OCI-LY1 (cell line): ENCODE measurements at regions not wholly inside any gene's neighbourhood (a gene's known extent, or its start where the extent isn't known, plus 50 kb on each side); places are given as distances from the start of the nearest gene placed in this dataset.

ENCODE experiments used
- H2AFZ ChIP-seq: fragments of 200-600 bp; sonication (generic), shearing (Covaris generic); 2 replicates; pipeline ENCODE4 v1.6.0; 2014; ENCODE audit warnings: antibody characterized with exemption, mild to moderate bottlenecking, low read length
- H3F3A ChIP-seq: fragments of 200-600 bp; sonication (generic), shearing (Covaris generic); 2 replicates; pipeline ENCODE4 v1.6.0; 2014; ENCODE audit warnings: mild to moderate bottlenecking, antibody characterized with exemption, low read length, moderate library complexity; ENCODE audit not compliant: insufficient read depth
- H3K27ac ChIP-seq: fragments of 200-600 bp; sonication (generic); 2 replicates; pipeline ENCODE4 v1.5.1; 2014; ENCODE audit warnings: low read length, mixed run types, mild to moderate bottlenecking, low read depth; ENCODE audit not compliant: poor library complexity, severe bottlenecking
- H3K27me3 ChIP-seq: fragments of 200-600 bp; sonication (generic); 2 replicates; pipeline ENCODE4 v1.6.0; 2014; ENCODE audit warnings: antibody characterized with exemption, mild to moderate bottlenecking, low read length, moderate library complexity; ENCODE audit not compliant: insufficient read depth
- H3K36me3 ChIP-seq: fragments of 200-600 bp; sonication (generic); 2 replicates; pipeline ENCODE4 v1.6.1; 2014; ENCODE audit warnings: mild to moderate bottlenecking, antibody characterized with exemption, low read length, moderate library complexity, mixed read lengths; ENCODE audit not compliant: insufficient read depth
- H3K4me1 ChIP-seq: fragments of 200-600 bp; sonication (generic); 2 replicates; pipeline ENCODE4 v1.5.1; 2014; ENCODE audit warnings: mild to moderate bottlenecking, low read length, moderate library complexity; ENCODE audit not compliant: insufficient read depth, severe bottlenecking
- H3K4me2 ChIP-seq: fragments of 200-600 bp; sonication (generic), shearing (Covaris generic); 2 replicates; pipeline ENCODE4 v1.6.1; 2014; ENCODE audit warnings: low read length
- H3K4me3 ChIP-seq: fragments of 200-600 bp; sonication (generic); 2 replicates; pipeline ENCODE4 v1.5.1; 2014; ENCODE audit warnings: low read length, low read depth, mild to moderate bottlenecking, mixed read lengths; ENCODE audit not compliant: poor library complexity, severe bottlenecking
- H3K79me2 ChIP-seq: fragments of 200-600 bp; shearing (Covaris generic); 2 replicates; pipeline ENCODE4 v1.6.1; 2016; ENCODE audit warnings: mixed run types, low read length, mixed read lengths; ENCODE audit not compliant: insufficient read depth
- H3K9ac ChIP-seq: fragments of 200-600 bp; sonication (generic), shearing (Covaris generic); 2 replicates; pipeline ENCODE4 v1.6.1; 2014; ENCODE audit warnings: mild to moderate bottlenecking, low read length, mixed read lengths
- H3K9me2 ChIP-seq: fragments of 200-600 bp; sonication (generic), shearing (Covaris generic); 2 replicates; pipeline ENCODE4 v1.6.1; 2014; ENCODE audit warnings: low read depth, mild to moderate bottlenecking, low read length, mixed read lengths
- H3K9me3 ChIP-seq: fragments of 200-600 bp; shearing (Covaris generic); 2 replicates; pipeline ENCODE4 v1.6.1; 2014; ENCODE audit warnings: low read length, mixed read lengths
- H4K20me1 ChIP-seq: fragments of 200-600 bp; sonication (generic), shearing (Covaris generic); 2 replicates; pipeline ENCODE4 v1.6.0; 2016; ENCODE audit warnings: mild to moderate bottlenecking, low read length; ENCODE audit not compliant: insufficient read depth
- EZH2 ChIP-seq: fragments of 200-600 bp; sonication (generic), shearing (Covaris generic); IDR thresholded peaks from 2 replicates; pipeline ENCODE4 v1.8.0; 2017; ENCODE audit warnings: borderline replicate concordance, mixed run types, mild to moderate bottlenecking, antibody characterized with exemption, low read length, moderate library complexity, mixed read lengths
- TF ChIP-seq, protein P1 (sequence below): fragments of 200-600 bp; sonication (generic), shearing (Covaris generic); IDR thresholded peaks from 2 replicates; pipeline ENCODE4 v1.5.1; 2017; ENCODE audit warnings: mild to moderate bottlenecking, antibody characterized with exemption, low read length, moderate library complexity, mixed read lengths

DNA sequence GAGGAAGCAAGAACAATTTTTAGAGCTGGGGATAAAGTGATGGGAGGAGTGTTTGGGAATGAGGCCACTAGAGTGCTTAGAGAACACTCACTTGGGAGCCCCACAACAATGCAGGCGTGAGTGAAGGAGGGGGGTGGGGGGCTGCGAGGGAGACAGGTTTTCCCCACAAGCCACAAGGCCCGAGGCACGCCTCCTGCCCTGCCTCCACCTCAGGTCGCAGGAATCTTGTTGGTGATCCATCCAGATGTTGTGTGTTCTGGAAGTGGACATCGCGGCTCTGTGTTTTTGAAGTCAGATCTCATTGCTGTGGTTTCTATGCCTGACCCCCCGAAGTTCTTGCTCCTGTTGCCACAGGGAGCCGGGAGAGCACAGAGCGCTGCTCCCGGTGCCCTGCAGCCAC is 178.0 kb upstream of the BMPER start:
- Histone ChIP-seq H2AFZ (no peak overlapping the region), H3K4me2 (no peak overlapping the region), H3K27me3 (no peaks in the 10 kb centered on the region), H3K4me1 (no peaks in the 10 kb centered on the region), H3K36me3 (no peaks in the 10 kb centered on the region), H3K4me3 (no peak overlapping the region), H3K9me2 (no peaks in the 10 kb centered on the region), H3K27ac (no peak overlapping the region), H3F3A (no peaks in the 10 kb centered on the region), H3K79me2 (no peaks in the 10 kb centered on the region), H3K9ac (no peak overlapping the region), H4K20me1 (no peaks in the 10 kb centered on the region), H3K9me3 (no peaks in the 10 kb centered on the region)
- TF ChIP-seq EZH2 = no peak
- TF ChIP-seq, protein P1, sequence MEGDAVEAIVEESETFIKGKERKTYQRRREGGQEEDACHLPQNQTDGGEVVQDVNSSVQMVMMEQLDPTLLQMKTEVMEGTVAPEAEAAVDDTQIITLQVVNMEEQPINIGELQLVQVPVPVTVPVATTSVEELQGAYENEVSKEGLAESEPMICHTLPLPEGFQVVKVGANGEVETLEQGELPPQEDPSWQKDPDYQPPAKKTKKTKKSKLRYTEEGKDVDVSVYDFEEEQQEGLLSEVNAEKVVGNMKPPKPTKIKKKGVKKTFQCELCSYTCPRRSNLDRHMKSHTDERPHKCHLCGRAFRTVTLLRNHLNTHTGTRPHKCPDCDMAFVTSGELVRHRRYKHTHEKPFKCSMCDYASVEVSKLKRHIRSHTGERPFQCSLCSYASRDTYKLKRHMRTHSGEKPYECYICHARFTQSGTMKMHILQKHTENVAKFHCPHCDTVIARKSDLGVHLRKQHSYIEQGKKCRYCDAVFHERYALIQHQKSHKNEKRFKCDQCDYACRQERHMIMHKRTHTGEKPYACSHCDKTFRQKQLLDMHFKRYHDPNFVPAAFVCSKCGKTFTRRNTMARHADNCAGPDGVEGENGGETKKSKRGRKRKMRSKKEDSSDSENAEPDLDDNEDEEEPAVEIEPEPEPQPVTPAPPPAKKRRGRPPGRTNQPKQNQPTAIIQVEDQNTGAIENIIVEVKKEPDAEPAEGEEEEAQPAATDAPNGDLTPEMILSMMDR = no peak

DNA sequence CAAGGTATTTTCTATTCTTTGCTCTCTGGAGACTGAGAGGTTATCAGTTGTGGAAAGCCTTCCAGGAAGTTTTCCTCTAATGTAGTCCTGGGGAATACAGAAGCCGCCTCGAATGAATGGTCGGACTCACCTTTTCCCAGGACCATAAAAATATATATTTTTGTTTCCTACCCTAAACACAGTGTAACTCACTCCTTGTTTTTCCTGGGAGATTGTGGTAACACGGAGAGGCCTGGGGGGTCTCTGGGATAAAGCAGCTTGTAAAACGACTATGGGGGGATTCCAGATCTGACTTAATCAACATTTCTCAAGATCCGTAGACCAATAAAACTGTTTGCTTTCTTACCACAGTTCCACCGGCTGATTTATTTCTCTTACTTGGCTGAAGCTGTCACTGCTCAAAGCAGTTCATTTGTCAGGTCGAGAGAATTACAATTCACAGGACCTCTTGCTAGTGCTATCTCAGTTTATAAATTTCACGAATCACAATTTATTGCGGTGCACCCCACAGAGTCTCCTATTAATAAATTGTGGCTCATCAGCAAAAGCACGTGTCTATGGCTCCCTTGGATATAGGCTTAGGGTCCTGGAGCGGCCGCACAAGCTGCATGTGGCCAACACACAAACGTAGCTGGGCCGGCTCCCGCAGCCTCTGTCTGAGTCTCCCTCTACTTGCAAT is 176.3 kb upstream of the BMPER start:
- Histone ChIP-seq H3K4me1 (no peaks in the 10 kb centered on the region), H2AFZ (no peak overlapping the region), H3K4me3 (no peak overlapping the region), H3K4me2 (no peak overlapping the region), H3K9me3 (no peaks in the 10 kb centered on the region), H3K79me2 (no peaks in the 10 kb centered on the region), H3K36me3 (no peaks in the 10 kb centered on the region), H3F3A (no peaks in the 10 kb centered on the region), H3K27ac (no peak overlapping the region), H3K9me2 (no peaks in the 10 kb centered on the region), H4K20me1 (no peaks in the 10 kb centered on the region), H3K9ac (no peak overlapping the region), H3K27me3 (no peaks in the 10 kb centered on the region)
- no peak for TF ChIP-seq EZH2
- TF ChIP-seq, protein P1 = no peak

DNA sequence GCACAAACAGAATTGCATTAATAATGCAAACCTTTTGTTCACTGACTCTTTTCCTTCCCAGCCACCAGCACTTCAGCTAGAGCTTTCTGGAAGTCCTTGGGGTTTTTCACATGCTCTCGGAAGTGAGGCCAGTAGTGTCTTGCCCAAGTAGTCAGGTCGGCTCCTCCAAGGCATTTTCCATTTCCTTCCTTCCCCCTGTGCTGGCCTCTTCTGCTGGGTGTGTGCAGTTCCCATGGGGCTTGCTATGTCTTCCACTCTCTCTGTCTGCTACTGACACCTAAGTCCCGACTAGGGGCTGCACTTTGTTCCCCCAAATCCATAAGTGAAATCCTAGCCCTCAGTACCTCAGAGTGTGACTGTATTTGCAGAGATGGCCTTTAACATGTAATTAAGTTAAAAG is 175.6 kb upstream of the BMPER start:
- no peaks in the 10 kb centered on the region for H4K20me1 ChIP-seq
- H3K4me1 ChIP-seq = no peaks in the 10 kb centered on the region
- H3K9me3 ChIP-seq = no peaks in the 10 kb centered on the region
- no peaks in the 10 kb centered on the region for H3K79me2 ChIP-seq
- no peaks in the 10 kb centered on the region for H3F3A ChIP-seq
- no peak overlapping the region for H3K4me3 ChIP-seq
- no peak overlapping the region for H3K9ac ChIP-seq
- H3K4me2 ChIP-seq = no peak overlapping the region
- H2AFZ ChIP-seq = no peak overlapping the region
- H3K36me3 ChIP-seq = no peaks in the 10 kb centered on the region
- no peaks in the 10 kb centered on the region; the same call in 1 of the 2 replicates for H3K27me3 ChIP-seq
- TF ChIP-seq, protein P1 = no peak
- no peak for TF ChIP-seq EZH2
- no peaks in the 10 kb centered on the region for H3K9me2 ChIP-seq
- no peak overlapping the region for H3K27ac ChIP-seq
